ENCODE measurements at regions not wholly inside any gene's neighbourhood (a gene's known extent, or its start where the extent isn't known, plus 50 kb on each side); places are given as distances from the start of the nearest gene placed in this dataset.

DNA sequence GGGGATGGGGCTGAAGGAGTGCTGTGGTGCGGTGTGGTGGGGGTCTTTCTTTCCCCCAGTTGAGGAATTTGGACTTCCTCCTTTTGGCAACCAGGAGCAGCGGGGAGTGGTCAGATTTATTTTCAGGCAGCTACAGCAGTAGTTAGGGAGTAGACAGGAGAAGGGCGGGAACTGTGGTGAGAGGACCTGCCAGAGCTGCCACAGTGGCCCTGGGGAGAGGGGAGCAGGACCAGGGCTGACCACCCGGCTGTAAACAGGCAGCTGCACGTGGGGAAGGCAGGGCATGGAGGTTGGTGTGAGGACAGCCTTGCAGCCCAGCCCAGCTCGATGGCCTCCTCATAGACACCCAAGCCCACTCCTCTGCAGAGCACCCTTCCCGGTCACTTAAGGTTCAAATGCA, 197.2 kb downstream of the GLI2 start:
- ChIA-PET POLR2A (no interaction called here), CTCF (interaction anchor here (0.5 to 1.1 kb wide), 2 partner anchors 9 to 26 kb away, joined by 3 read pairs; no protein-coding TSS in a partner anchor)
- H3K27me3 ChIP-seq (ENCODE audit: control insufficient read depth, insufficient read depth, low read length) = no peaks in the 10 kb centered on the region

DNA sequence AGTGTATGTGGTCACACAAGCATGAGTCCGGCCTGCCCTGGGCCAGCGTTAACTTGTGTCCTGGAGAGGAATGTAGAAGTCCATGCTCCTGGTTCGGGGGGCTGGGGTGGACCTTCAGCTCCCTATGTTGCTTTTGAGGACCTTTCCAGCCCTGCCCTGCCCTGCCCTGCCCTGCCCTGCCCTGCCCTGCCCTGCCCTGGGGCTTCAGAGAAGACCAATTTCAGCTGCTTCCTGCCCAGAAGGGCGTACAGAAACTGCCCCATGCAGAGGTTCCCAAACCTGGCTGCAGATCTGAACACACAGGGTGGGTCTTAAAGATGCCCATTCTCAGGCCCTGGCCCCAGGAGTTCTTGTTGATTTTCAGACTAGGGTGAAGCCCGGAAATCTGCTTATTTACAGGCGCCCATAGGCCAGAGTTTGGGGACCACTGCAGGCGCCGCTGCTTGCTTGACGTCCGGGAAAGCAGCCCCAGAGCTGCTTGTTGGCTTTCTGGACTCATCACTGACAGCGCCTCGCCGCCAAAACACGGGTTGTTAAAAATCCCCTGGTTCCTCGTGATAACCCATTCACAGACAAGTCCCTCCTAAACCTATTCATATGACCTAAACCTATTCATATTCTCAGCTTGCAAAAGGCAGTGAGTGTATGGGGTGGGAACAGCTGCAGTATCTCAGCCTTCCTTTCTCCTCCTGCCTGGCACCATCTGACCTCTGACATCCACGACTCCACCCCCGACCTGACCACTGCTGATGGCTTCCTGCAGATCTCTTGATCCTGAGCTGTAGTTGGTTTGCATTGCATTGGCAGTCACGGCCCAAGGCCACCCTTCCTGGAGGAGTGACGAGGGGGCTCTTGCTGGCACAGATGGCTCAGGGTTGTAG, 198.3 kb downstream of the GLI2 start:
- Histone ChIP-seq H3K36me3 (ENCODE audit: control insufficient read depth, insufficient read depth, low read length) (peaks cover 4% of the 10 kb centered on the region), H3K4me3 (ENCODE audit: low read depth, low read length) (no peak overlapping the region), H3K27me3 (ENCODE audit: control insufficient read depth, insufficient read depth, low read length) (no peaks in the 10 kb centered on the region)
- ChIA-PET CTCF (interaction anchor here (0.7 to 1.0 kb wide), 4 partner anchors 28 to 150 kb away, joined by 3 read pairs; no protein-coding TSS in a partner anchor), POLR2A (no interaction called here)
- no peak for DNase-seq (ENCODE audit: low read depth)
- TF ChIP-seq, protein P1, sequence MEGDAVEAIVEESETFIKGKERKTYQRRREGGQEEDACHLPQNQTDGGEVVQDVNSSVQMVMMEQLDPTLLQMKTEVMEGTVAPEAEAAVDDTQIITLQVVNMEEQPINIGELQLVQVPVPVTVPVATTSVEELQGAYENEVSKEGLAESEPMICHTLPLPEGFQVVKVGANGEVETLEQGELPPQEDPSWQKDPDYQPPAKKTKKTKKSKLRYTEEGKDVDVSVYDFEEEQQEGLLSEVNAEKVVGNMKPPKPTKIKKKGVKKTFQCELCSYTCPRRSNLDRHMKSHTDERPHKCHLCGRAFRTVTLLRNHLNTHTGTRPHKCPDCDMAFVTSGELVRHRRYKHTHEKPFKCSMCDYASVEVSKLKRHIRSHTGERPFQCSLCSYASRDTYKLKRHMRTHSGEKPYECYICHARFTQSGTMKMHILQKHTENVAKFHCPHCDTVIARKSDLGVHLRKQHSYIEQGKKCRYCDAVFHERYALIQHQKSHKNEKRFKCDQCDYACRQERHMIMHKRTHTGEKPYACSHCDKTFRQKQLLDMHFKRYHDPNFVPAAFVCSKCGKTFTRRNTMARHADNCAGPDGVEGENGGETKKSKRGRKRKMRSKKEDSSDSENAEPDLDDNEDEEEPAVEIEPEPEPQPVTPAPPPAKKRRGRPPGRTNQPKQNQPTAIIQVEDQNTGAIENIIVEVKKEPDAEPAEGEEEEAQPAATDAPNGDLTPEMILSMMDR (IDR thresholded peaks at IDR 0.05; ENCODE audit: insufficient read depth, low read depth, low read length) = no peak

More for the DNA sequence above, 197.2 kb downstream of the GLI2 start:
- TF ChIP-seq, protein P1 (IDR thresholded peaks at IDR 0.05; ENCODE audit: insufficient read depth, low read depth, low read length) = no peak
- Histone ChIP-seq H3K4me3 (ENCODE audit: low read depth, low read length) (no peak overlapping the region), H3K36me3 (ENCODE audit: control insufficient read depth, insufficient read depth, low read length) (peaks cover 6% of the 10 kb centered on the region)
- DNase-seq (ENCODE audit: low read depth) = no peak

DNA sequence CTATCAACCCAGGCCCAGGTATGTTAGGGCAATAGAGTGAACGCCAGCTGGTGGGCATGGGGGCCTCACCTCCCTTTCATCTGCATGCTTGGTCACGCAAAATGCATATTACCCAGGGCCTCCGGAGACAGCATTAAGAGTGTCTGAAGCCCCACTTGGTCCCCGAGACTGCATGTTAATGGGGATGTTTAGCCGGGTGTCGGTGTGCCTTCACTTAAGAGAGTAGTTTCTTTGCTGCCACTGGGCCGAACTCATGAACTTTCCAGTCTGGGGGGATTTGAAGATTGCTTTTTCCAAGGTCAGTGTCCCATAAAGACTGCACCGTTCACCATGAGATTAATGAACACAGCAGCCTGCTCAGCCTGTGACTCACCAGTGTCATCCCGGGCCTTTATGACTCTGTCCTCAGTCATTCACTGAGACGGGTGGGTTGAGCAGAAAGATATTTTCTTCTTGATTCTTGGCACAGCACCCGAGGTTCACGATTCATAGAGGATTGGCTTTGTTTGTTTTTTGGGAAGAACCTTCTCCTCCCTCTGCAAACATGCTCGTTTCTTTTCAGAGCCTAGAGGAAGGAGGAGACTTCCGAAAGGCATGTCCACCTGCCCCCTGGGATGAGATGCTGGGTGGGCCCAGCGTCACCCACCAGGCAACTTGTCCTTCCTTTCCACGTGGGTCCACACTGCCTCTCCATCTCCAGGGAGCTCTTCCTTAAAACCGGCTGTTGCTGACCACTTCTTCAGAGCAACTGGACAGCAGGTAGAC, 199.1 kb downstream of the GLI2 start:
- CTCF ChIA-PET = interaction anchor here (0.6 to 1.0 kb wide), 2 partner anchors 29 to 68 kb away, joined by 3 read pairs; no protein-coding TSS in a partner anchor
- Histone ChIP-seq H3K4me3 (ENCODE audit: low read depth, low read length) (no peak overlapping the region), H3K27me3 (ENCODE audit: control insufficient read depth, insufficient read depth, low read length) (no peaks in the 10 kb centered on the region), H3K36me3 (ENCODE audit: control insufficient read depth, insufficient read depth, low read length) (peaks cover 4% of the 10 kb centered on the region)
- TF ChIP-seq, protein P1 (IDR thresholded peaks at IDR 0.05; ENCODE audit: insufficient read depth, low read depth, low read length) = no peak
- peak; percentile 87 for DNase-seq (ENCODE audit: low read depth)
- POLR2A ChIA-PET = no interaction called here

DNA sequence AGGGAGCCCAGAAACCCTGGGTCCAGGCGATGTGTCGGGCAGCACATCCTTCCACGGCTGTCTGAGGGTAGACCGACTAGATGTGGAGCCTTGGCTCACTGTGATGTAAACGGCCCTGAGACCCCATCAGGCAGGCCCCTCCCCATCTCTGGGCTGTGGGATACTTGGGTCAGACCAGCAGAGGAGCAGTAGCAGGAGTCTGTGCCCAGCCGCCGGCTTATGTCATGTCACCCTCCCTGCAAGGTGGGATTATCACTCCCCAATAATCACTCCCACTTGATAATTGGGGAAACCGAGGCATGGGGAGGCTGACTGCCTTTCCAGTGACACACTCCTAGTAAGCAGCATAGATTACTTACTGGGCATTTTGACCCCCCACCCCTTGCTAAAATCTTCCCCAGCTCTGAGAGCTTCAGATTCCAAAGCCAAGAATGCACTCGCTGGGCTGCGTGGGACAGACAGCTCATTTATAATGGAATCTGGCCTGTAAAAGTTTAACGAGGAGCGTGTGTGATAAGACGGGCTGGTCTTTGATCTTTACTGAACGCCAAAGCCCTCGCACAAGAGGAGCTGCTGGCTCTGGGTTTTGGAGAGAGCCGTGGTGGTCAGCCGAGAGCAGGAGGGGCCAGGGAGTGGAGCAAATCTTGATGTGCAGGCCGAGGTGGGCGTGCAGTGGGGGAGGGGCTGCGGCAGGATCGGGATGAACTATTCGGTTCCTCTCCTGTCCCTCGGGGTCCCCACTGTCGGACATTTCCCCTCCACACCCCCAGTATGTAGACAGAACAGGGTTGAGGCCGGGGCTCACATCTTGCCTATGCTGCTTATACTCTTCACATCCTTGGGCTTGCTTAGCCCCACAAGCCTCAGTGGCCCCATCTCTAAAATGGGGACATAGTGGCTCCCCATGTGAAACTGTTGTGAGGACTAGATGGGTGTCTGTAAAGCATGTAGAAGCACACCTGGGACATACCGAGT, 200.0 kb downstream of the GLI2 start:
- ChIA-PET CTCF (interaction anchor here (0.6 kb wide), 1 partner anchor 69 kb away, joined by 3 read pairs; no protein-coding TSS in a partner anchor), POLR2A (interaction anchor here (0.7 kb wide), 1 partner anchor 30 kb away, joined by 4 read pairs; no protein-coding TSS in a partner anchor)
- TF ChIP-seq, protein P1 (IDR thresholded peaks at IDR 0.05; ENCODE audit: insufficient read depth, low read depth, low read length) = no peak
- peak; percentile 85 for DNase-seq (ENCODE audit: low read depth)
- H3K27me3 ChIP-seq (ENCODE audit: control insufficient read depth, insufficient read depth, low read length) = no peaks in the 10 kb centered on the region
- peaks cover 1% of the 10 kb centered on the region for H3K36me3 ChIP-seq (ENCODE audit: control insufficient read depth, insufficient read depth, low read length)
- no peak overlapping the region for H3K4me3 ChIP-seq (ENCODE audit: low read depth, low read length)

Data from BJ (cell line).